ENCODE measurements at regions not wholly inside any gene's neighbourhood (a gene's known extent, or its start where the extent isn't known, plus 50 kb on each side); places are given as distances from the start of the nearest gene placed in this dataset.

- no peak for TF ChIP-seq CTCF (IDR thresholded peaks at IDR 0.05)
- no peak for TF ChIP-seq POLR2AphosphoS5 (IDR thresholded peaks at IDR 0.05)
- TF ChIP-seq POLR2A (IDR thresholded peaks at IDR 0.05), result no peak
- TF ChIP-seq EP300 (IDR thresholded peaks at IDR 0.05), result no peak
- 74% methylated on average over 1 of the region's 1 CpG for WGBS
- Histone ChIP-seq H3K27ac (no peak overlapping the region), H3K9me3 (no peaks in the 10 kb centered on the region), H3K36me3 (no peaks in the 10 kb centered on the region), H3K4me3 (no peak overlapping the region), H3K27me3 (no peaks in the 10 kb centered on the region), H3K4me1 (peaks cover 12% of the 10 kb centered on the region)
- DNase-seq (ENCODE audit: low spot score in 2 of 2), result no peak
Observed at GRCh38 chr21:17050156-17050555, 462.7 kb upstream of the CXADR start.

- no peak overlapping the region for H3K27ac ChIP-seq
- no peaks in the 10 kb centered on the region for H3K36me3 ChIP-seq
- H3K4me3 ChIP-seq, result no peak overlapping the region
- no peaks in the 10 kb centered on the region for H3K27me3 ChIP-seq
- TF ChIP-seq EP300 (IDR thresholded peaks at IDR 0.05), result no peak
- TF ChIP-seq POLR2AphosphoS5 (IDR thresholded peaks at IDR 0.05), result no peak
- no peak for TF ChIP-seq CTCF (IDR thresholded peaks at IDR 0.05)
- TF ChIP-seq POLR2A (IDR thresholded peaks at IDR 0.05), result no peak
- peaks cover 12% of the 10 kb centered on the region for H3K4me1 ChIP-seq
- 53% methylated on average over 2 of the region's 2 CpGs for WGBS
- no peaks in the 10 kb centered on the region for H3K9me3 ChIP-seq
- no peak for DNase-seq (ENCODE audit: low spot score in 2 of 2)
Observed at GRCh38 chr21:17050646-17051045, 462.2 kb upstream of the CXADR start.

- WGBS, result 17% methylated on average over 3 of the region's 3 CpGs
- H3K9me3 ChIP-seq, result no peaks in the 10 kb centered on the region
- peaks cover 12% of the 10 kb centered on the region for H3K4me1 ChIP-seq
- H3K27me3 ChIP-seq, result no peaks in the 10 kb centered on the region
- no peak for TF ChIP-seq POLR2A (IDR thresholded peaks at IDR 0.05)
- TF ChIP-seq CTCF (IDR thresholded peaks at IDR 0.05), result no peak
- TF ChIP-seq EP300 (IDR thresholded peaks at IDR 0.05), result no peak
- no peak for TF ChIP-seq POLR2AphosphoS5 (IDR thresholded peaks at IDR 0.05)
- no peak for DNase-seq (ENCODE audit: low spot score in 2 of 2)
- no peak overlapping the region for H3K27ac ChIP-seq
- H3K36me3 ChIP-seq, result no peaks in the 10 kb centered on the region
- H3K4me3 ChIP-seq, result no peak overlapping the region
Observed at GRCh38 chr21:17051054-17051453, 461.8 kb upstream of the CXADR start.

- peaks cover 12% of the 10 kb centered on the region for H3K4me1 ChIP-seq
- TF ChIP-seq EP300 (IDR thresholded peaks at IDR 0.05) (no peak), CTCF (IDR thresholded peaks at IDR 0.05) (no peak), POLR2A (IDR thresholded peaks at IDR 0.05) (no peak), POLR2AphosphoS5 (IDR thresholded peaks at IDR 0.05) (no peak)
- H3K4me3 ChIP-seq, result no peak overlapping the region
- H3K27me3 ChIP-seq, result no peaks in the 10 kb centered on the region
- no peaks in the 10 kb centered on the region for H3K36me3 ChIP-seq
- H3K27ac ChIP-seq, result no peak overlapping the region
- no peaks in the 10 kb centered on the region for H3K9me3 ChIP-seq
- 69% methylated on average over 7 of the region's 7 CpGs for WGBS
- DNase-seq (ENCODE audit: low spot score in 2 of 2), result no peak
Observed at GRCh38 chr21:17053321-17053720, 459.5 kb upstream of the CXADR start.

GRCh38 chr21:17059936-17060335 lies 452.9 kb upstream of the CXADR start:
- no peak overlapping the region for H3K4me3 ChIP-seq
- 53% methylated on average over 1 of the region's 1 CpG for WGBS
- no peak for DNase-seq (ENCODE audit: low spot score in 2 of 2)
- TF ChIP-seq CTCF (IDR thresholded peaks at IDR 0.05) (no peak), EP300 (IDR thresholded peaks at IDR 0.05) (no peak), POLR2AphosphoS5 (IDR thresholded peaks at IDR 0.05) (no peak), POLR2A (IDR thresholded peaks at IDR 0.05) (no peak)
- no peaks in the 10 kb centered on the region for H3K36me3 ChIP-seq
- no peak overlapping the region for H3K27ac ChIP-seq
- H3K27me3 ChIP-seq, result no peaks in the 10 kb centered on the region
- H3K4me1 ChIP-seq, result no peaks in the 10 kb centered on the region
- no peaks in the 10 kb centered on the region for H3K9me3 ChIP-seq

All from suprapubic skin (tissue), 4 donors.